ENCODE measurements at regions not wholly inside any gene's neighbourhood (a gene's known extent, or its start where the extent isn't known, plus 50 kb on each side); places are given as distances from the start of the nearest gene placed in this dataset.

DNA sequence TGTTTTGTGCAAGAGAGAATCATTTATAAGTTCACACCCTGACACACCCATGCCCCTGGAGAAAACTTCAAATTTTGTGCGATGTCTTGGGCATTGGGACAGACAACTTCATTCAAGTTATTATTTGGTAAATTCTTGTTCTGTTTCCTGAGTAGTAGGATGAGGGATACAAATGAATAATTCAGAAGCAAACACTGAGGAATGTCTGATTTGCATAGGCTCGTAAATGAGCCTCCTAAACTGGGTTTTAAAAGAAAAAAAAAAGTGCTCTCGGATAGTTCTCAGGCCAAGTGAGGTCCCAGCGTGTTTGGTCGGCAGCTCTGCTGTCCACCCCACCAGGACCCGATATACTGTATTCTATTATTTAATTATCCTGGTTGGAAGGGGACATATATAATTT, 134.7 kb upstream of the CPM start:
- TF ChIP-seq, protein P1, sequence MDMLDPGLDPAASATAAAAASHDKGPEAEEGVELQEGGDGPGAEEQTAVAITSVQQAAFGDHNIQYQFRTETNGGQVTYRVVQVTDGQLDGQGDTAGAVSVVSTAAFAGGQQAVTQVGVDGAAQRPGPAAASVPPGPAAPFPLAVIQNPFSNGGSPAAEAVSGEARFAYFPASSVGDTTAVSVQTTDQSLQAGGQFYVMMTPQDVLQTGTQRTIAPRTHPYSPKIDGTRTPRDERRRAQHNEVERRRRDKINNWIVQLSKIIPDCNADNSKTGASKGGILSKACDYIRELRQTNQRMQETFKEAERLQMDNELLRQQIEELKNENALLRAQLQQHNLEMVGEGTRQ (CRISPR knock-in tag; IDR thresholded peaks at IDR 0.05), result no peak
- TF ChIP-seq JUN (CRISPR knock-in tag; IDR thresholded peaks at IDR 0.05) (no peak), TEAD1 (CRISPR knock-in tag; IDR thresholded peaks at IDR 0.05) (no peak), IRF2 (CRISPR knock-in tag; IDR thresholded peaks at IDR 0.05; ENCODE audit: borderline replicate concordance, low read depth) (no peak), CREM (CRISPR knock-in tag; IDR thresholded peaks at IDR 0.05) (no peak), NR2C2 (CRISPR knock-in tag; IDR thresholded peaks at IDR 0.05) (no peak), NR3C1 (CRISPR knock-in tag; conservative IDR thresholded peaks at IDR 0.05; ENCODE audit: low read depth) (no peak), GABPB1 (CRISPR knock-in tag; IDR thresholded peaks at IDR 0.05) (no peak)
- TF ChIP-seq, protein P2, sequence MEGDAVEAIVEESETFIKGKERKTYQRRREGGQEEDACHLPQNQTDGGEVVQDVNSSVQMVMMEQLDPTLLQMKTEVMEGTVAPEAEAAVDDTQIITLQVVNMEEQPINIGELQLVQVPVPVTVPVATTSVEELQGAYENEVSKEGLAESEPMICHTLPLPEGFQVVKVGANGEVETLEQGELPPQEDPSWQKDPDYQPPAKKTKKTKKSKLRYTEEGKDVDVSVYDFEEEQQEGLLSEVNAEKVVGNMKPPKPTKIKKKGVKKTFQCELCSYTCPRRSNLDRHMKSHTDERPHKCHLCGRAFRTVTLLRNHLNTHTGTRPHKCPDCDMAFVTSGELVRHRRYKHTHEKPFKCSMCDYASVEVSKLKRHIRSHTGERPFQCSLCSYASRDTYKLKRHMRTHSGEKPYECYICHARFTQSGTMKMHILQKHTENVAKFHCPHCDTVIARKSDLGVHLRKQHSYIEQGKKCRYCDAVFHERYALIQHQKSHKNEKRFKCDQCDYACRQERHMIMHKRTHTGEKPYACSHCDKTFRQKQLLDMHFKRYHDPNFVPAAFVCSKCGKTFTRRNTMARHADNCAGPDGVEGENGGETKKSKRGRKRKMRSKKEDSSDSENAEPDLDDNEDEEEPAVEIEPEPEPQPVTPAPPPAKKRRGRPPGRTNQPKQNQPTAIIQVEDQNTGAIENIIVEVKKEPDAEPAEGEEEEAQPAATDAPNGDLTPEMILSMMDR (IDR thresholded peaks at IDR 0.05), result no peak
- TF ChIP-seq, protein P3, sequence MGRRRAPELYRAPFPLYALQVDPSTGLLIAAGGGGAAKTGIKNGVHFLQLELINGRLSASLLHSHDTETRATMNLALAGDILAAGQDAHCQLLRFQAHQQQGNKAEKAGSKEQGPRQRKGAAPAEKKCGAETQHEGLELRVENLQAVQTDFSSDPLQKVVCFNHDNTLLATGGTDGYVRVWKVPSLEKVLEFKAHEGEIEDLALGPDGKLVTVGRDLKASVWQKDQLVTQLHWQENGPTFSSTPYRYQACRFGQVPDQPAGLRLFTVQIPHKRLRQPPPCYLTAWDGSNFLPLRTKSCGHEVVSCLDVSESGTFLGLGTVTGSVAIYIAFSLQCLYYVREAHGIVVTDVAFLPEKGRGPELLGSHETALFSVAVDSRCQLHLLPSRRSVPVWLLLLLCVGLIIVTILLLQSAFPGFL (CRISPR knock-in tag; IDR thresholded peaks at IDR 0.05; ENCODE audit: borderline replicate concordance), result no peak
- TF ChIP-seq, protein P4, sequence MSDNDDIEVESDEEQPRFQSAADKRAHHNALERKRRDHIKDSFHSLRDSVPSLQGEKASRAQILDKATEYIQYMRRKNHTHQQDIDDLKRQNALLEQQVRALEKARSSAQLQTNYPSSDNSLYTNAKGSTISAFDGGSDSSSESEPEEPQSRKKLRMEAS (CRISPR knock-in tag; IDR thresholded peaks at IDR 0.05), result no peak
- TF ChIP-seq, protein P5, sequence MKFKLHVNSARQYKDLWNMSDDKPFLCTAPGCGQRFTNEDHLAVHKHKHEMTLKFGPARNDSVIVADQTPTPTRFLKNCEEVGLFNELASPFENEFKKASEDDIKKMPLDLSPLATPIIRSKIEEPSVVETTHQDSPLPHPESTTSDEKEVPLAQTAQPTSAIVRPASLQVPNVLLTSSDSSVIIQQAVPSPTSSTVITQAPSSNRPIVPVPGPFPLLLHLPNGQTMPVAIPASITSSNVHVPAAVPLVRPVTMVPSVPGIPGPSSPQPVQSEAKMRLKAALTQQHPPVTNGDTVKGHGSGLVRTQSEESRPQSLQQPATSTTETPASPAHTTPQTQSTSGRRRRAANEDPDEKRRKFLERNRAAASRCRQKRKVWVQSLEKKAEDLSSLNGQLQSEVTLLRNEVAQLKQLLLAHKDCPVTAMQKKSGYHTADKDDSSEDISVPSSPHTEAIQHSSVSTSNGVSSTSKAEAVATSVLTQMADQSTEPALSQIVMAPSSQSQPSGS (CRISPR knock-in tag; IDR thresholded peaks at IDR 0.05; ENCODE audit: borderline replicate concordance, low read depth), result no peak
- TF ChIP-seq, protein P6, sequence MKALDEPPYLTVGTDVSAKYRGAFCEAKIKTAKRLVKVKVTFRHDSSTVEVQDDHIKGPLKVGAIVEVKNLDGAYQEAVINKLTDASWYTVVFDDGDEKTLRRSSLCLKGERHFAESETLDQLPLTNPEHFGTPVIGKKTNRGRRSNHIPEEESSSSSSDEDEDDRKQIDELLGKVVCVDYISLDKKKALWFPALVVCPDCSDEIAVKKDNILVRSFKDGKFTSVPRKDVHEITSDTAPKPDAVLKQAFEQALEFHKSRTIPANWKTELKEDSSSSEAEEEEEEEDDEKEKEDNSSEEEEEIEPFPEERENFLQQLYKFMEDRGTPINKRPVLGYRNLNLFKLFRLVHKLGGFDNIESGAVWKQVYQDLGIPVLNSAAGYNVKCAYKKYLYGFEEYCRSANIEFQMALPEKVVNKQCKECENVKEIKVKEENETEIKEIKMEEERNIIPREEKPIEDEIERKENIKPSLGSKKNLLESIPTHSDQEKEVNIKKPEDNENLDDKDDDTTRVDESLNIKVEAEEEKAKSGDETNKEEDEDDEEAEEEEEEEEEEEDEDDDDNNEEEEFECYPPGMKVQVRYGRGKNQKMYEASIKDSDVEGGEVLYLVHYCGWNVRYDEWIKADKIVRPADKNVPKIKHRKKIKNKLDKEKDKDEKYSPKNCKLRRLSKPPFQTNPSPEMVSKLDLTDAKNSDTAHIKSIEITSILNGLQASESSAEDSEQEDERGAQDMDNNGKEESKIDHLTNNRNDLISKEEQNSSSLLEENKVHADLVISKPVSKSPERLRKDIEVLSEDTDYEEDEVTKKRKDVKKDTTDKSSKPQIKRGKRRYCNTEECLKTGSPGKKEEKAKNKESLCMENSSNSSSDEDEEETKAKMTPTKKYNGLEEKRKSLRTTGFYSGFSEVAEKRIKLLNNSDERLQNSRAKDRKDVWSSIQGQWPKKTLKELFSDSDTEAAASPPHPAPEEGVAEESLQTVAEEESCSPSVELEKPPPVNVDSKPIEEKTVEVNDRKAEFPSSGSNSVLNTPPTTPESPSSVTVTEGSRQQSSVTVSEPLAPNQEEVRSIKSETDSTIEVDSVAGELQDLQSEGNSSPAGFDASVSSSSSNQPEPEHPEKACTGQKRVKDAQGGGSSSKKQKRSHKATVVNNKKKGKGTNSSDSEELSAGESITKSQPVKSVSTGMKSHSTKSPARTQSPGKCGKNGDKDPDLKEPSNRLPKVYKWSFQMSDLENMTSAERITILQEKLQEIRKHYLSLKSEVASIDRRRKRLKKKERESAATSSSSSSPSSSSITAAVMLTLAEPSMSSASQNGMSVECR (CRISPR knock-in tag; IDR thresholded peaks at IDR 0.05; ENCODE audit: borderline replicate concordance), result no peak
